Activated naive CD8-positive, alpha-beta T cell treated with anti-CD3 and anti-CD28 coated beads, Interleukin-2, amount 10 ng/mL, durations not matched to agents 7 days and 5 days (primary cell): ENCODE measurements at regions not wholly inside any gene's neighbourhood (a gene's known extent, or its start where the extent isn't known, plus 50 kb on each side); places are given as distances from the start of the nearest gene placed in this dataset.
"Not testable (repeated sequence)": the region's sequence is repeated elsewhere in the genome, so short reads cannot be mapped to it uniquely, and the experiment has no call there.

ENCODE experiments used
- ATAC-seq: fragments of 150-1000 bp; cut with Tn5 transposase; one replicate; pipeline ENCODE4 v1.10.0; 2021; ENCODE audit warnings: low read depth, moderate library complexity
- POLR2A ChIA-PET: fragments of 350-600 bp; sonication (Branson Sonifier 250); formaldehyde crosslinking; loops from one replicate; lab custom pipeline; 2021; ENCODE audit warnings: antibody characterized with exemption; lab: Charles Lee
- DNase-seq: peaks from one replicate; pipeline ENCODE4 v3.0.0; 2021
- H3K27ac Mint-ChIP-seq: one replicate; pipeline ENCODE4 v1.8.0; 2022; ENCODE audit warnings: mild to moderate bottlenecking, mixed read lengths
- H3K27me3 Mint-ChIP-seq: one replicate; pipeline ENCODE4 v1.8.0; 2022; ENCODE audit warnings: mild to moderate bottlenecking, moderate library complexity, mixed read lengths
- H3K36me3 Mint-ChIP-seq: one replicate; pipeline ENCODE4 v1.8.0; 2021; ENCODE audit warnings: mild to moderate bottlenecking, mixed read lengths
- H3K4me1 Mint-ChIP-seq: one replicate; pipeline ENCODE4 v1.8.0; 2021; ENCODE audit warnings: mixed read lengths
- H3K4me3 Mint-ChIP-seq: one replicate; pipeline ENCODE4 v1.8.0; 2022; ENCODE audit warnings: mild to moderate bottlenecking, moderate library complexity, mixed read lengths
- H3K9me3 Mint-ChIP-seq: one replicate; pipeline ENCODE4 v1.8.0; 2021; ENCODE audit warnings: mixed read lengths

- POLR2A ChIA-PET, result no interaction called here
- peaks cover 7% of the 10 kb centered on the region for H3K9me3 Mint-ChIP-seq
- no peaks in the 10 kb centered on the region for H3K27me3 Mint-ChIP-seq
- no peak overlapping the region for H3K4me3 Mint-ChIP-seq
- H3K27ac Mint-ChIP-seq, result no peak overlapping the region
- no peak for DNase-seq
- no peaks in the 10 kb centered on the region for H3K4me1 Mint-ChIP-seq
- H3K36me3 Mint-ChIP-seq, result no peaks in the 10 kb centered on the region
- ATAC-seq, result no peak
Measured at GRCh38 chr22:34592123-34592740, 473.7 kb upstream of the ISX start.

GRCh38 chr22:34599567-34599966 lies 466.4 kb upstream of the ISX start:
- DNase-seq (no peak), ATAC-seq (no peak)
- H3K27me3 Mint-ChIP-seq, result no peaks in the 10 kb centered on the region
- H3K27ac Mint-ChIP-seq, result no peak overlapping the region
- H3K4me3 Mint-ChIP-seq, result no peak overlapping the region
- no peaks in the 10 kb centered on the region for H3K4me1 Mint-ChIP-seq
- H3K9me3 Mint-ChIP-seq, result peaks cover 4% of the 10 kb centered on the region
- POLR2A ChIA-PET, result no interaction called here
- no peaks in the 10 kb centered on the region for H3K36me3 Mint-ChIP-seq

- Mint-ChIP-seq H3K27me3 (no peaks in the 10 kb centered on the region), H3K27ac (no peak overlapping the region), H3K4me3 (no peak overlapping the region), H3K36me3 (no peaks in the 10 kb centered on the region), H3K9me3 (peaks cover 6% of the 10 kb centered on the region), H3K4me1 (no peaks in the 10 kb centered on the region)
- POLR2A ChIA-PET, result no interaction called here
- no peak for ATAC-seq
- DNase-seq, result no peak
Measured at GRCh38 chr22:34604312-34604711, 461.6 kb upstream of the ISX start.

DNA sequence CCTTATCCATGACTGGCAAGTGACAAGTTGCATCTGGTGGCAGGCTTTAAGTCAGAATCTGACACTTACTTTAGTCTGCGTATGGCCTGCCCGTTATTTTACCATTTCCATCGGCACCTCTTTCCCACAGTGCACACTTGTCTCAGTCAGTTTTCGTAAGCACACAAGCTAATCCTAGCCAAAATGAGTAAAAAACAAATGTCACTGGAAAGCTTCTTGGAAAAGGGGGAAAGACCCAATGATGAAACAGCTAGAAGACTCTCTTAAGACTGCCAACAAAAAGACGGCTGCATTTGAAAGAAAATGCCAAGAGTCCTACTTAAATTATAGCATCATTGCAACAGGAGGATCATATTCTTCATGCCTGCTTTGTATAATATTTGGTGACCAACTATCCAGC lies 457.9 kb upstream of the ISX start:
- POLR2A ChIA-PET, result no interaction called here
- DNase-seq, result no peak
- Mint-ChIP-seq H3K27me3 (no peaks in the 10 kb centered on the region), H3K36me3 (no peaks in the 10 kb centered on the region), H3K4me1 (no peaks in the 10 kb centered on the region), H3K9me3 (peaks cover 7% of the 10 kb centered on the region), H3K27ac (no peak overlapping the region), H3K4me3 (no peak overlapping the region)
- ATAC-seq, result no peak

DNA sequence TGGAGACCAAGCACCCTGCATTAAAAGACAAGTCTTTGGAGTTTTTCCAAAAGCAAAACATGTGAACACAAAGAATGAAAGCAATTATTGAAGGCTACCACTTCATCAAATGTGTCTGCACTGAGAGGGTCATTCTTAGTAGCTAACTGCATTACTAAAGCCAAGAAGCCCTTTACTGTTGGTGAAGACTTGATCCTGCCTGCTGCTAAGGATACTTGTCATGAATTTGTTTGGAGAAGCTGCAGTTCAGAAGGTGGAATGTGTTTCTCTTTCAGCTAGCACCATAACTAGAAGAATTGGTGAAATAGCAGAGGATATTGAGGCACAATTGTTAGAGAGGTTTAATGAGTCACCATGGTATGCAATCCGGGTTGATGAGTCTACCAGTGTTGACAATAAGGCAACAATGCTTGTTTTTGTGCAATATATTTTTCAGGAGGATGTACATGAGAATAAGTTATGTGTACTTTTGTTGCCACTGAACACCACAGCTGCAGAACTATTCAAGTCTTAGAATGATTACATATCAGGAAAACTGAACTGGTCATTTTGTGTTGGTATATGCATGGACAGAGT lies 457.3 kb upstream of the ISX start:
- DNase-seq (no peak), ATAC-seq (no peak)
- Mint-ChIP-seq H3K9me3 (peaks cover 9% of the 10 kb centered on the region), H3K27me3 (no peaks in the 10 kb centered on the region), H3K4me1 (no peaks in the 10 kb centered on the region), H3K27ac (no peak overlapping the region), H3K36me3 (no peaks in the 10 kb centered on the region), H3K4me3 (no peak overlapping the region)
- POLR2A ChIA-PET, result no interaction called here

- DNase-seq (no peak), ATAC-seq (no peak)
- Mint-ChIP-seq H3K4me3 (no peak overlapping the region), H3K27ac (no peak overlapping the region), H3K36me3 (no peaks in the 10 kb centered on the region), H3K27me3 (no peaks in the 10 kb centered on the region), H3K9me3 (peaks cover 7% of the 10 kb centered on the region), H3K4me1 (no peaks in the 10 kb centered on the region)
- POLR2A ChIA-PET, result no interaction called here
Measured at GRCh38 chr22:34609646-34610045, 456.3 kb upstream of the ISX start.

DNA sequence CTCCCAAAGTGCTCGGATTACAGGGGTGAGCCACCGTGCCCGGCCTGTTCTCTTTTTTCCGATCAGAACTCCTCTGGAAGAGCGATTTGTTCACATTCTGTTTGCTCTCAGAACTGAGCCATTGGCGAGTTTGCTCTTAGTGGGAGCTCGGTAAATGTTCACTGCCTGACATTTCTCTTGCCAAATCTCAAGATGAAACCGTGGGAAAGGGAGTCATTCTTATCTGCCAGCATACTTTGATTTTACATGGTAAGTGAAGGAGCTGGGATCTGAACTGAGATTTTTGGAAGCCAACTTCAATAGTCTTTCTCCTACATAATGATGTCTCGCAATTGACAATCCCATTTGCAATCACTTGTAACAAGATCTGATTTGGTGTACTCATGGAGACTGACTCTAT lies 445.8 kb upstream of the ISX start:
- Mint-ChIP-seq H3K4me3 (no peak overlapping the region), H3K4me1 (no peaks in the 10 kb centered on the region), H3K27me3 (no peaks in the 10 kb centered on the region), H3K36me3 (no peaks in the 10 kb centered on the region), H3K27ac (no peak overlapping the region), H3K9me3 (no peaks in the 10 kb centered on the region)
- ATAC-seq (no peak), DNase-seq (no peak)
- POLR2A ChIA-PET, result no interaction called here

DNA sequence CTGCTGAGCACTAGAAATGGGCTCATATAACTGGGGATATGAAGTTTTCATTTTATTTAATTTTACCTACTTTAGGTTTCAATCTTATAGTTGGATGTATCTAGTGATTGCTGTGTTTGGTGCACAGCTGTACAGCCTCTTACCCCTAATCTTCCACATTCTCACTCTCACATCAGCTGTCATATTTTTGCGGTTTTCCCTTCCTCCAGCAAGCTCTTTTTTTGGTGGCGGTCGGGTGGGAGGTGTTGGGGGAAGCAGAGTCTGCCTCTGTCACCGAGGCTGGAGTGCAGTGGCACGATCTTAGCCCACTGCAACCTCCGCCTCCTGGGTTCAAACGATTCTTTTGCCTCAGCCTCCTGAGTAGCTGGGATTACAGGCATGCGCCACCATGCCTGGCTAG lies 445.1 kb upstream of the ISX start:
- no peaks in the 10 kb centered on the region for H3K27me3 Mint-ChIP-seq
- DNase-seq (no peak), ATAC-seq (no peak)
- POLR2A ChIA-PET, result no interaction called here
- H3K4me1 Mint-ChIP-seq, result no peaks in the 10 kb centered on the region
- H3K36me3 Mint-ChIP-seq, result no peaks in the 10 kb centered on the region
- no peak overlapping the region for H3K4me3 Mint-ChIP-seq
- H3K9me3 Mint-ChIP-seq, result no peaks in the 10 kb centered on the region
- no peak overlapping the region for H3K27ac Mint-ChIP-seq

DNA sequence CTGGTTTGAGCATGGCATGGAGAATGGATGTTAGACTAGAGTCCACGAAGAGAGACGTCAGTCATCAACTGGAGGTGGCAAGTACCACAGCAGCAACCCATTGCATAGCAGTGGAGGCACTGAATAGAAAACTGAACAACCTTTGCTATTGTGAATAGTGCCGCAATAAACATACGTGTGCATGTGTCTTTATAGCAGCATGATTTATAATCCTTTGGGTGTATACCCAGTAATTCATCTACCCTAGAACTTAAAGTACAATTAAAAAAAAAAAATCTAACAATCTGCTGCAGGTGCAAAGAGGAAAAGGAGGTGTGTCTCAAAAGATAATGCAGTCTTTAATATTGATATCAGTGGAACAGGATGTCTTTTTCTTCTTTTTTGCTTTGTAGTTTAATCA lies 443.4 kb upstream of the ISX start:
- H3K36me3 Mint-ChIP-seq, result no peaks in the 10 kb centered on the region
- H3K9me3 Mint-ChIP-seq, result peaks cover 3% of the 10 kb centered on the region
- H3K27ac Mint-ChIP-seq, result no peak overlapping the region
- H3K4me1 Mint-ChIP-seq, result no peaks in the 10 kb centered on the region
- H3K4me3 Mint-ChIP-seq, result no peak overlapping the region
- ATAC-seq, result no peak
- no peak for DNase-seq
- no peaks in the 10 kb centered on the region for H3K27me3 Mint-ChIP-seq
- POLR2A ChIA-PET, result no interaction called here

- Mint-ChIP-seq H3K4me1 (no peaks in the 10 kb centered on the region), H3K27ac (no peak overlapping the region), H3K9me3 (peaks cover 3% of the 10 kb centered on the region), H3K27me3 (no peaks in the 10 kb centered on the region), H3K4me3 (no peak overlapping the region), H3K36me3 (no peaks in the 10 kb centered on the region)
- POLR2A ChIA-PET, result no interaction called here
- ATAC-seq (no peak), DNase-seq (no peak)
Measured at GRCh38 chr22:34623580-34623979, 442.4 kb upstream of the ISX start.

GRCh38 chr22:34625892-34626291 lies 440.1 kb upstream of the ISX start:
- H3K9me3 Mint-ChIP-seq, H3K27ac Mint-ChIP-seq, H3K36me3 Mint-ChIP-seq, POLR2A ChIA-PET, DNase-seq, H3K4me1 Mint-ChIP-seq, H3K27me3 Mint-ChIP-seq, ATAC-seq, H3K4me3 Mint-ChIP-seq: not testable (repeated sequence)

DNA sequence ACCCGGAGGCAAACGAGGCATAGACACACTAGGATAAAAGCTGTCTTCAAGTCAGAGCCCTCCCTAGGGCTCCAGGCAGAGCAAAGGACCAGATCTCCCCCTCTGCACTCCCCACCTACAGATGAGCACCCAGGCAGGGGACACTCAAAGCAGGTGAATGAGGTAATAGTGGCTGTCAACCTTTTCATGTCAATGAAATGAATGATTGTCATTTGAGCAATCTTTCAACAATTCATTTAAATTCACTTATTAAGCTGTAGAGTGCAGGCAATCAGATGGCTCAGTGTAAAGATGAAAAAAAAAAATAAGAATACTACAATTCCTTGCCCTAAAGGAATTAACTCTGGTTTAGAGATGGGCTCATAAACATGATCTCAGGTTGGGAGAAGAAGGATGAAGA lies 427.8 kb upstream of the ISX start:
- no peaks in the 10 kb centered on the region for H3K27me3 Mint-ChIP-seq
- DNase-seq (no peak), ATAC-seq (no peak)
- no peak overlapping the region for H3K4me3 Mint-ChIP-seq
- H3K36me3 Mint-ChIP-seq, result no peaks in the 10 kb centered on the region
- H3K9me3 Mint-ChIP-seq, result no peaks in the 10 kb centered on the region
- no peaks in the 10 kb centered on the region for H3K4me1 Mint-ChIP-seq
- POLR2A ChIA-PET, result no interaction called here
- H3K27ac Mint-ChIP-seq, result no peak overlapping the region

- H3K27me3 Mint-ChIP-seq, result no peaks in the 10 kb centered on the region
- POLR2A ChIA-PET, result no interaction called here
- ATAC-seq (no peak), DNase-seq (no peak)
- H3K4me3 Mint-ChIP-seq, result no peak overlapping the region
- H3K9me3 Mint-ChIP-seq, result no peaks in the 10 kb centered on the region
- H3K27ac Mint-ChIP-seq, result no peak overlapping the region
- H3K36me3 Mint-ChIP-seq, result no peaks in the 10 kb centered on the region
- H3K4me1 Mint-ChIP-seq, result no peaks in the 10 kb centered on the region
Measured at GRCh38 chr22:34639911-34640310, 426.0 kb upstream of the ISX start.

DNA sequence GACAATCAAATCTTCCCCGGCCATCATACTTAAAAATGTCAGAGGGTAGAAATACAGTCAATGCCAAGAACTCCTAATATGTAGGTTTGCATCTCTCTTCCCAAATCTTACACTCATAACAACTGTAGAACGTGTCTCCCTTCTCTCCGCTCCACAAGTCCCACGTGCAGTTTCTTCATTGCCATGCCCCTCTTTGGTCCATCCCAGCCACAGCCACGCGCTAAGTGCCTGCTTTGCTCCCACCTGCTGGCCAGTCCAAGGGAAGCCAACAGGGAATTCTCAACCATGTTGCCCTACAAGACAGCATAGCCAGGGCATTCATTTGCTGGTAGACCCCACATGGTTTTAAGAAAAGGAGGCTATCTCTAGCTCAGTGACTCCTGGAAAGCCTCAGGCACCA lies 420.6 kb upstream of the ISX start:
- no peak overlapping the region for H3K27ac Mint-ChIP-seq
- H3K9me3 Mint-ChIP-seq, result no peaks in the 10 kb centered on the region
- DNase-seq (no peak), ATAC-seq (no peak)
- H3K27me3 Mint-ChIP-seq, result no peaks in the 10 kb centered on the region
- H3K4me1 Mint-ChIP-seq, result no peaks in the 10 kb centered on the region
- POLR2A ChIA-PET, result no interaction called here
- H3K36me3 Mint-ChIP-seq, result no peaks in the 10 kb centered on the region
- H3K4me3 Mint-ChIP-seq, result no peak overlapping the region

- POLR2A ChIA-PET, result no interaction called here
- Mint-ChIP-seq H3K27me3 (no peaks in the 10 kb centered on the region), H3K36me3 (no peaks in the 10 kb centered on the region), H3K27ac (no peak overlapping the region), H3K9me3 (no peaks in the 10 kb centered on the region), H3K4me1 (no peaks in the 10 kb centered on the region), H3K4me3 (no peak overlapping the region)
- ATAC-seq (no peak), DNase-seq (no peak)
Measured at GRCh38 chr22:34669001-34669400, 397.0 kb upstream of the ISX start.
